ENCODE measurements at regions not wholly inside any gene's neighbourhood (a gene's known extent, or its start where the extent isn't known, plus 50 kb on each side); places are given as distances from the start of the nearest gene placed in this dataset.
A peak's percentile ranks its signal among the peaks of the same experiment; 100 is the strongest.
"Not testable (repeated sequence)": the region's sequence is repeated elsewhere in the genome, so short reads cannot be mapped to it uniquely, and the experiment has no call there.

DNA sequence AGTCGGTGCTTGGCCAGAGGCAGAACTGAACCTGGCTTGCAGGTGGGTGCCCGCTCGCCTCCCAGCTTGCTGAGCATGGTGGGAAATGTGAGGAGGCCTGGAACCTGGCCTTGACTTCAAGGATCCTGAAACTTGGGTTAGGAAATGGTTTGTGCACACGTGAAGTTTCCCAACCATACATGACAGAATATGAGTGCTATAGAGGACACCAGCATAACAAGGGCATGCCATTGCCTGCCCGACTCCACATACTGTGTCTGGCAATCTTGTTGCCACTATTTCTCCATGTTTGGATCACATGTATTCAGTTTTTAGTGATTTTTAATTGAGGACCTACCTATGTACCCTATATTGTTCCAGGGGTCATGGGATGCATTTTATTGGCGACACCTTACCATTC is 177.6 kb upstream of the ANKRD55 start:
- DNase-seq, result no peak

GRCh38 chr5:56409331-56410190 is 176.4 kb upstream of the ANKRD55 start:
- DNase-seq, result peak; percentile 77

- DNase-seq, result no peak
Observed at GRCh38 chr5:56406838-56407237, 173.7 kb upstream of the ANKRD55 start.

DNA sequence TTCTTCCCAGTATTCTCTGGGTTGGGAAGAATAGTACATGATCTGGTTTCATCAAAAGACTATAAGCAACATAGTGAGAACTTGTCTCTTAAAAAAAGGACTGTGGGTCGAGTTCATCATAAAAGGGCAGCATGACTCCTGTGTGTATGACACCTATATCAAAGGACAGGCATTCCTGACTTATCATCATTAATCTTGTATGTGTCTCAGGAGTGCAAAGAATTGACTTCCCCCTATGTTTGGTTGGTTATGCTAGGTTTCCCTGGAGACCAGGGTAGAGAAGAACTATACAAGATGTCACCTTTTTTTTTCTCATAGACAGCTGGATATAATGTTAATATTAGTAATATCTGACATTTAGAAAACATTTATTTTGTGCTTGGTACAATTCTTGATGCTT is 173.1 kb upstream of the ANKRD55 start:
- DNase-seq, result no peak

DNA sequence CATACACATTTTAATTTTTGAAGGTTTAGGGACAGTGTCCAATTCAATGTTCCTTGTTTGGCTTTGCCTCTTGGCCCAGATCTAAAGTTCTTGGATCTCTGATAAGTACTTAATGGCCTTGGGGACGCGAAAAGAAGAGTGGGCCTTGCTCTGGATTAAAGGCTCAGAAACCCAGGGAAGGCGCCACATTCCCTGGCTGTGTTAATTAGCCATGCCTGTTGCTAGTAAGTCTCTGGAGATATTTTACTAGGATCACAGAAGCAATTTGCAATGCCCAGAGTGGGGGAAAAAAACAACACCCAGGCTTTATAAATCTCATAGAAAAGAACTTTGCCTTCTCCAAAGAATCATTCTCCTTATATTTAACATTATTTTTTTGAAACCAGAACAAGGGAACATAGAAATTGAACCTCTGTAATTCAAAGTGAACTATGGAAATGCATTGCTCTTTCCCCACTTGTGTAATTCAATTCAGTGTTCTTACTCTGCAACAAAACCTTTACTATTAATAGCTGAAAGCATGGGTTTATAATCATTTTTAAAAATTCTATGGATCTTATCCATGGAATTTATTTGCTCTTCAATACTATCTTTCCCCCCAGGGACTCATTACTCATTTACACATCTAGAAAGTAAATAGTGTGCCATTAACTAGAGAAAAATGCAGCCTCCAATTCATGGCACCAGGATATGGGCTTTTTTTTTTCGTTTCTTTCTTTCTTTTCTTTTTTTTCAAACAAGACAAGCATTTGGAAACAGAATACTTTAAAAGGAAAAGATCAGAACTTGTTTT is 172.2 kb upstream of the ANKRD55 start:
- no peak for DNase-seq

DNA sequence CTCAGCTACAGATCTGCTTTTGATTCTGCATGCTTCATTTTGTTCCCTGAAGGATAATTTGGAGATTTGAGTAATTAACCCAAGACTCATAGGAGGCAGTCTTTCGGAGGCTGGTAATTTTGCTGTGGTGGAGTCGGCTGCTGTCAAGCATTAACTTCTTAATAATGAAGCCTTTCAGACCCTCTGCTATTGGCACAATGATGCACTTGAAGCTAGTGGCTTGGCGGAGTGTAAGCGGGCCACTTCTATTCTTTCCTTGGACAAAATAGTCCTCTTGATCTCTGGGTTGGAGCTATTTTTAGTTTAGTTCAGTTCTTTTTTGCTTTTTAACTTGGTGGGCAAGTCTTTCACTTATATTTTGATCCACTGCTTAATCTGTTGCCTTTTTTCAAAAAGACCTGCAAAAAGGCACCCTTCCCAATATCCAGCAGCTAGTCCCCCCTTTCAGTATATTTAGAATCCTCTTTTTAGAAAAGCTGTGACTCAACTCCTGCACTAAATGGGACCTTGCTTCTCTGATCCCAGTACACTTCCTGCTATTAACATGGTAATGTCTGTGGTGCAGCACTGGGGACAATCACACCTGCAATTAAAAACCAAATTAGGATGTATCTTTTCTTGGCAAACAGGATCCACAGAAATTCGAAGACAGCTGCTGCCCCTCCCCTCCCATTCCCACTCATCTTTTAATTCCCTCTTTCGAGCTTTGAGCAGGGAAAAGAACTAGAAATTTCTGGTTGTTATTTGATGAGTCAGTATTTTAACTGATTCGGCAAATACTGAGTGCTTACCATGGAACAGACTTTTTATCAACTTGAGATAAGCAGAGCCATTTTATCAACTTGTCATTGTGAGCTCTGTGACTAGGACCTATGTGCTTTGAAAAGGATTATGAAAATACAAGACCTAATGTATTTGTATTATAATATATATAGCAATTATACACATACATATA is 169.4 kb upstream of the ANKRD55 start:
- no peak for DNase-seq

DNA sequence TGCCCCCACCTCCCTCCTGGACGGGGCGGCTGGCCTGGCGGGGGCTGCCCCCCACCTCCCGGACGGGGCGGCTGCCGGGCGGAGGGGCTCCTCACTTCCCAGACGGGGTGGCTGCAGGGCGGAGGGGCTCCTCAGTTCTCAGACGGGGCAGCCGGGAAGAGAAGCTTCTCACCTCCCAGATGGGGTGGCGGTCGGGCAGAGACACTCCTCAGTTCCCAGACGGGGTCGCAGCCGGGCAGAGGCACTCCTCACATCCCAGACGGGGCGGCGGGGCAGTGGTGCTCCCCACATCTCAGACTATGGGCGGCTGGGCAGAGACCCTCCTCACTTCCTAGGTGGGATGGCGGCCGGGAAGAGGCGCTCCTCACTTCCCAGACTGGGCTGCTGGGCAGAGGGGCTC is 164.7 kb upstream of the ANKRD55 start:
- not testable (repeated sequence) for DNase-seq

DNA sequence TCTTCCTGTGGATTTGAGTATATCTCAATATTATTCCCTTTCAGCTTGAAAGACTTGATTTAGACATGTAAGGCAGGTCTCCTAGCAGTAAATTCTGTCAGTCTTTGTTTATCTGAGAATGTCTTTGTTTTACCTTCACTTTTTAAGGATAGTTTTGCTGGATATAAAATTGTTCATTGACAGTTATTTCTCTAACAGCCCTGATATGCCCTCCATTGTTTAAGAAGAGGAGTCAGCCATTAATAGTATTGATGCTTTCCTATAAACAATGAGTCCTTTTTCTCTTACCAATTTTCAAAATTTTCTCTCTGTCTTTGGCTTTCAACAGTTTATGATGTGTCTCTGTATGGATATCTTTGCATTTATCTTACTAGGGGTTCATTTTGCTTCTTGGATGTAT is 163.5 kb upstream of the ANKRD55 start:
- DNase-seq, result no peak

- DNase-seq, result no peak
Observed at GRCh38 chr5:56389261-56389660, 156.1 kb upstream of the ANKRD55 start.

DNA sequence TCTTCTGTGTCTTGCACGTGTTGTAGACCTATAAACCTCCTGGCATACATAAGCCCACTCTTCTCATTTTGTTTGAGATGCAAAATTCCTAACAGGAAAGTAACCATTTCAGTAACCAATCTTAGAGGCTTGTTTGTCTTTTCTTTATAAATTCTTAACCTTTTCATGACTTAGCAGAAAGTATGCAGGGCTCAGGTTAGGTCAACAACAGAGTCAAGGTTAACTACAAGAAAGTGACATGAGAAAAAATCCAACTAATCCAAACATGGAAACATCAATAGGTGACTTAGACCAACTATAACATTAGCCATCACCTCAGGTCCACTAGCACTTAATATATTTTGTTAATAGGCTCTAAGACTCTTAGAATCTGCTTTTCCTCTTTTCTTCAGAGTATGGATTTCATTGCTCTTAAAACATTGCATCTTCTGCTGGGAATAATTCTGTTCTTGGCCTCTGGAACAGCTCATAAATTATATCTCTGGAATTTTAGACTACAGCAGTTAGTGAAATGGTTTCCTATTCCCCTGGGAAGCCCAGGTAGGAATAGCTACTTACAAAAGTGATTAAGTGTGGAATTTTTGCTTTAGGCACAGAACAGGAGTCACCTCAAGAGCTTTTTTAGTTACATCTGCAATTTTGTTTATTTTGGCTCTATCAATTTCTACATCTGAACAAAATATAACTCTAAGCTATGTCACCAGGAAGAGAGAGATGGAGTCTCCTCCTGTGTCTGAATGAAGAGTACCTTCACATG is 155.3 kb upstream of the ANKRD55 start:
- no peak for DNase-seq

DNA sequence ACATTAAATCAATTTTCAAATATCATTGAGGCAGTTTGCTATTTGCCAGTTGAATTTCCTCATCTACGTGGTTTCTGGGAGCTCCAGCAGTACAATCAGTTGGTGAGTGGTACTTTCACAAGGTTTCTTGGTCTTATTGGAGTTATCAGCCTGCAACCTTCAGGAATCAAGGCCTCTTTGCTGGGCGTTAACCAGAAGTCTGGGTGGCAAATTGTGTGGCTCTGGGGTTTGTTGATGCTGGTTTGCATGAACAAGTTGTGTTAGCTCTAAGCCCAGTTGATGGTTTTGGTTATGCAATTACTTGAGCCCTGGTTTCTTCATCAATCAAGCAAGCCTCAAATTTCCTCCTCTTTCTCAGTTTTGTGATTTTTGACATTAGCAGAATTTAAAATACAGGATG is 152.9 kb upstream of the ANKRD55 start:
- no peak for DNase-seq

DNA sequence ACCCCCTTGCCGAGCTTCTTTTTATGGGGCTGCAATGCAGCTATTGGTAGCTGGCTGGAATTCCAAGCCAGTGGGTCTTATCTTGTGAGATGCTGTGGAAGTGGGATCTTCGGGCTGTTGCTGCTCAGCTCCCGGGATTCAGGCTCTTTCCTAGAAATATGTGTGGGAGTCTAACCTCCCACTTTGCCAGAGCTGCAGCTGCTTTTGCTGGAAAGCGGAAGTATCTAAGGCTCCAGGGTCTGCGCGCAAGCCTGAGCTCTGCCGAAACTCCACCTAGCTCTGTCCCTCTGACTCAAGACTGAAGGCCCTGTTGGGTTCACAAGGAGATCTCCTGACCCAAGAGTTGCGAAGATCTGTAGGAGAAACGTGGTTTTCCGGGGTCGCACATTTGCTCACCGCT is 151.1 kb upstream of the ANKRD55 start:
- DNase-seq, result no peak

- DNase-seq, result no peak
Observed at GRCh38 chr5:56383761-56384160, 150.6 kb upstream of the ANKRD55 start.

- DNase-seq, result no peak
Observed at GRCh38 chr5:56382896-56383295, 149.8 kb upstream of the ANKRD55 start.

DNA sequence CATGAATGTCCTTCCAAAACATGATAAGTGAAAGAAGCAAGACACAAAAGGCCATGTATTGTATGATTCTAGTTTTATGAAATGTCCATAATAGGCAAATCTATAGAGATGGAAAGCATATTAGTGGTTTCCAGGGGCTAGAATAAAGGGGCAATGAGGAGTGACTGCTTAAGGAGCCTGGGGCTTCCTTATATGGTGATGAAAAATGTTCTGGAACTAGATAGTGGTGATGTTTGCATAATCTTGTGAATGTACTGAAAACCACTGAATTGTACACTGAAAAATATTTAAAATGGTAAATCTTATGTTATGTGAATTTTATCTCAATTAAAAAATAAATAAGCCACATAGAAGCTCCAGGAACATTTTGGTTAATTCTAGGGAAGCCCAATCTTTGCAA is 144.4 kb upstream of the ANKRD55 start:
- DNase-seq, result no peak

GRCh38 chr5:56376128-56376527 is 143.0 kb upstream of the ANKRD55 start:
- DNase-seq, result no peak

GRCh38 chr5:56375011-56375410 is 141.9 kb upstream of the ANKRD55 start:
- no peak for DNase-seq

GRCh38 chr5:56372491-56372890 is 139.4 kb upstream of the ANKRD55 start:
- DNase-seq, result not testable (repeated sequence)

- DNase-seq, result no peak
Observed at GRCh38 chr5:56369361-56369811, 136.3 kb upstream of the ANKRD55 start.

GRCh38 chr5:56367748-56368147 is 134.6 kb upstream of the ANKRD55 start:
- no peak for DNase-seq

- DNase-seq, result no peak
Observed at GRCh38 chr5:56366986-56367385, 133.9 kb upstream of the ANKRD55 start.

DNA sequence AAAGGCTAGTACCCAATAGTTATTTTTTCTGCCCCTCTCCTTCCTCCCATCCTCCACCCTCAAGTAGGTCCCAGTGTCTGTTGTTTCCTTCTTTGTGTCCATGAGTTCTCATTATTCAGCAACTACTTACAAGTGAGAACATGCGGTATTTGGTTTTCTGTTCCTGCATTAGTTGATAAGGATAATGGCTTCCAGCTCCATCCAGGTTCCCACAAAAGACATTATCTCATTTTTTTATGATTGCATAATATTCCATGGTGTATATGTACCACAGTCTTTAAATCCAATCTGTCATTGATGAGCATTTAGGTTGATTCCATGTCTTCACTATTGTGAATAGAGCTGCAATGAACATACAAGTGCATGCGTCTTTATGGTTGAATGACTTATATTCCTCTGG is 128.3 kb upstream of the ANKRD55 start:
- DNase-seq, result no peak
